RPMI8226 (cell line): ENCODE measurements at regions not wholly inside any gene's neighbourhood (a gene's known extent, or its start where the extent isn't known, plus 50 kb on each side); places are given as distances from the start of the nearest gene placed in this dataset.

Experiments used
- DNase-seq: peaks from one replicate; pipeline ENCODE4 v3.0.0-alpha.2; 2015

GRCh38 chr5:15260356-15261268 lies 239.4 kb upstream of the FBXL7 start:
- DNase-seq: no peak

- DNase-seq: no peak
These were observed 243.5 kb upstream of the FBXL7 start for GRCh38 chr5:15256485-15256884.

DNA sequence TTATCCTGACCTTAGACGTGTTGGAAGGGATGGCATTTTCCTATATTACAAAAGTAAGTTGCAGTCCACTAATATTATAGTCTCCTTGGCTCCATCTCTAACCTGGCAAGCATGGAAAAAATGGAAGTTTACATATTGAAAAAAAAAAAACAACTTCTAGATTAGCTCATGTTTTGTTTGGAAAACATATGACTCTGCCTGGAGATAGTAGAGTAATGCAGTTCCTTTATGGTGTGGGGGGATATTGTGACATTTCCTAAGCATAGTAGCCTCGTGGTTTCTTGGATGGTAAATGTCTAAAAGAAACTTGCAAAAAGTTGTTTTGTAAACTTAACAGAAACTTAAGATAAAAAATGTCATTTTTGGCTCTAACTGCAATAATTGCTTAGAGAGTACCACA lies 244.4 kb upstream of the FBXL7 start:
- DNase-seq: no peak

DNA sequence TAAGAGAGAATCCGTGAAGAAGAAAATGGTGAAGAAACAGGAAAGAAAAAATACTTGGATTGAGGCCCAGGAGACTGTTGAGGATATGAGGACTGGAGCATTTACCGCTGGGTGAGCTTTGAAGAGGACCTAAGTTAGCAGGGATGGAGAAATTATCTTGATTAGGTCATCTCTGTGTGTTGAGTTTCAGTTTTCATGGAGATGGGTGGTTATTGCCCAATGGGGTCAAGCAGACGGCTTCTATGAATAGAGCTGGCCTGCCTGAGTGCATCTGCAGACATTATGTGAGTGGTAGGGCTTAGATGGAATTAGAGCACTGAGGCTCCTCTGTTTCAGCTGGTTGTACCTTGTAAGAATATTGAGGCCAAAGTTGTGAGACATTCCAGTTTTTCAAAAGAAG lies 245.4 kb upstream of the FBXL7 start:
- no peak for DNase-seq

DNA sequence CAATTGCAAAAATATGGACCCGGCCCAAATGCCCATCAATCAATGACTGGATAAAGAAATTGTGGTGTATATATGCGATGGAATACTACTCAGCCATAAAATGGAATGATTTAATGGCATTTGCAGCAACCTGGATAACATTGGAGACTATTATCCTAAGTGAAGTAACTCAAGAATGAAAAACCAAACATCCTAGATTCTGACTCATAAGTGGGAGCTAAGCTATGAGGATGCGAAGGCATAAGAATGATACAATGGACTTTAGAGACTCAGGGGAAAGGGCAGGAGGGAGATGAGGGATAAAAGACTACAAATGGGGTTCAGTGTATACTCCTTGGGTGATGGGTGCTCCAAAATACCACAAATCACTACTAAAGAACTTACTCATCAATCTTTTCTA lies 247.6 kb upstream of the FBXL7 start:
- DNase-seq: no peak

DNA sequence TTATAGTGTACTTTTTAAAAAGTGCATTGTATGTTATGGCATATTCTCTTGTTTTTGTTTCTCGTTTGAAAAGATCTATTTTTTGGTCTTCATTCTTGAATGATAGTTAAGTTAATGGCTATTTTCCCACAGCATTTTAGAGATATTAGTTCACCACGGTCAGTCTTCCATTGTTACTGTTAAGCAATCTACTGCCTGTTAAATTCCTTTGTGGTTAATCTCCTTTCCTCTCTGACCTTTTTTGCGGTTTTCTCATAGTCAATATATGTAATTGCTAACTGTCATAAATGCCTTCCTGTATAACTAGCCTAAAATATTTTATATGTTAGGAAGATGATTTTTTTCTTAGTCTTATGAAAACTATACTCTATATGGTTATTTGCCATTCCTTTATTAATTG lies 250.8 kb upstream of the FBXL7 start:
- DNase-seq: no peak

DNA sequence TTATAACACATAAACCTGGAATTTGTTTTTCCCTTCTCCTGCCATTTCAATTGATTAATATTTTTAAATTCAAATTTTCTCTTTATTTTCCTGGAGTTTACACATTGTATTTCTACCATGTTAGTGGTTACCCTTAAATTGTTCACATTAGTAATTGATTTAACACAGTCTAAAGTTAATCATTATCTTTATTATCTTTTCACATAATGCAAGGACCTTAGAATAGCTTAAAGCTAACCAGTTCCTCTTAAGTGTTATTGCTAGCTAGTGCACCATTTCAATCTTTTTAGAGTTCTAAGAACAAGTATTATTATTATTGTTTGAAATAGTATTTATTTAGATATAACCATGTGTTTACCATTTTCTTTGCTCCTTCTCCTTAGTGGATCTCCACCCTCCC lies 251.2 kb upstream of the FBXL7 start:
- DNase-seq: no peak

DNA sequence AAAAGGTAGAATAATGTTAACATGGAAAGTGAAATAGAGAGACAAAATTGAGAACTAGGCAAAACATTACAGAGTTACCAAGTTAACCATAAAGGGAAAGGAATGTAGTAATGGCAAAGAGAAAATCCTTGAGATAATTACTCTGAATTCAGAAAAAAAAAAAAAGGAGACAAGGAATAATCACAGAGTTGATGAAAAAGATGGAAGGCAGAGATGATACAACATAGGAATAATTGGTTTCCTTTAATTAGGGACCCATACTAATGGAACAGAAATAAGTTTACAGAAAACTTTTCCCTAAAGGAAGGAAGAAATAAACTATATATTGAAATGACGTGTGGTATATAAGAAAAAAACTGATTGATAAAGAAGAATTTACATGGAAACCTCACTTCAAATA lies 254.1 kb upstream of the FBXL7 start:
- DNase-seq: no peak

DNA sequence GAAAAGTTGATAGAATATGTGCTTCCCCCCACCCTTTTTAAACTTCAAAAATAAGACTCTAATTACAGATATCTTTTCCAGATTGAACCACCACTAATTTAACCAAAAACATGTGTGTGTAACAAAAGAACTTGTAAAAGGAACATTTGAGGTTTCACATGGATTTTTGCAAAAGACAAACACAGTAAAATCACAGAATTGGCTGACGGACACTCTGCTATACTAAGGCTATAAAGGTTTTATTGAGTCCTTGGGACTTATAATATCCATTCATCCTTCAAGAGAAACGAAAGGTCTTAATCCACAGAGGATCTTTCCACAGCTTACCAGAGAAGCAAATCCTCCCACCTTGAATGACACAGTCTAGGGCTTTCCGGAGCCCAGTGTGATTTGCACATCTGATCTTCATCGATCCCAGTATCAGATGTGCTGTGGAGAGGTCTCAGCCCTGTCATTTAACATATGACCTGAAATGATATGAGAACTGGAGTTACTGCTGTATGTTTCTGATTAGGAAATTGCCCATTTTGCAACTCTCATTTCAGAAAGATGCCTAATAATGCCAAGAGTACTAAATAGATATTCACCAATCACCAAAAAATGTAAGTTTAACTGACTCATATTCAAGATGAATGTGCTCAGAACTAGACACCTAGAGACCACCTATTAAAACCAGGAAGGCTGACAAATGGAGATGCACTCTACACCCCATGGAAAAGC lies 256.5 kb upstream of the FBXL7 start:
- no peak for DNase-seq

GRCh38 chr5:15241216-15241821 lies 258.7 kb upstream of the FBXL7 start:
- no peak for DNase-seq

DNA sequence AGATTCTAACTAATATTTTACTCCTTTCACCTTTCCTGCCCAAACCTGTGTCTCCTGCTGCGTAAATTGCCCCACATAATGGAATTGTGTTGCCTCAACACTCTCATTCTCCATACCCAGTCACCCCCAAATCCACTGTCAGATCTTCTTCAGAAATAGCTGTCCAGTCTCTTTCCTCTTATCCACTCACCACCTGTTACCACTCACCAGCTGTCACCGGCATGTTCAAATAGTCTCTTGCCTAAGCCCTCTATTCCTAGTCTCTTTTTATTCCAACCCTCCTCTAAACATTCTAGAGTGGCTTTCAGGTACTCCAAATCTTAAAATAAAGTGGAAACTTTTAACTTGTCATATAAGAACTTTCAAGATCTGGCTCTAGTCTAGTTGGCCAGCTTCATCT lies 262.0 kb upstream of the FBXL7 start:
- no peak for DNase-seq

GRCh38 chr5:15236911-15237508 lies 263.0 kb upstream of the FBXL7 start:
- no peak for DNase-seq

- DNase-seq: no peak
These were observed 265.1 kb upstream of the FBXL7 start for GRCh38 chr5:15234911-15235310.

GRCh38 chr5:15234366-15234765 lies 265.6 kb upstream of the FBXL7 start:
- DNase-seq: no peak

- DNase-seq: no peak
These were observed 266.4 kb upstream of the FBXL7 start for GRCh38 chr5:15233566-15233965.

GRCh38 chr5:15222156-15222555 lies 277.8 kb upstream of the FBXL7 start:
- no peak for DNase-seq

DNA sequence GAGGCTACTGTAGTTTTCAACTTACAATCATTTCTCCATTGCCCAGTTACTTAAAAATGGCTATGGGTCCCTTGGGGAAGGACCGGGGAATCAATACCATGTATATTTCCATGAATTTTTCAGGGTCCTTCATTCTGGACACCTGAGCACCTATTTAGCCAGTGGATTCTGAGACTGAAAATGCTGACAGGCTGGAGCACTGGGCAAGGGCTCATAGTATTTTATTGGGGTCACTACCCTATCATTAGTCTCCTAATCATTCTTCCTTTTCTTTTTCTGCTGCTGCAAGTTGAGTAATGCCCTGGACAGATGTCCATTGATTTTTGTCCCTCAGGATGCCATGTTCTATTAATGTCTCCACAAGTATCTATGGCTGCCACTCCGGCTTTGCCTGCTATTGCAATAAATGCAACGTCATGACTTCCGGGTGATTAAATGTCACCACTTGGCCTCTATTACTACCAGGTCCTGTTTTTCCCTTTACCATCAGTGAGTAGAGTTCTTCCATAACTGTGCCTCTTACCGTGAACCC lies 279.3 kb upstream of the FBXL7 start:
- DNase-seq: no peak

DNA sequence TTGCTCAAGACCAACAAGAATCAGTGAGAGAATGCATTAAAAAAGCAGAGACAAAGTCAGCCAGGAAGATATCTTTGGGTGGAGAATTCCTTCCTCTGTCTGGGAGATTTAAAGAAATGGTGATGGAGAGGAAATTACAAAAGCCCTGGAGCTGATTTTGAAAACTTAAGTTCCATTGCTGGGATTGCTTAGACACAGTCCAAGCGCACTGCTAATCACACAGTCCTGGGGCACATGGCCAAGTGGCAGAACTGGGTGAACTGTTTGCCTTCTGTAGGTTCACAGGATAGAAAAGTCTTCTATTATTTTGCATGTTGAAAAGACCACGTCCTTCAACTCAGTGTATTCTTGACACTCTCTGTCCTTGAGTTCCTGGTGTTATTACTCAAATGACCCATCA lies 284.9 kb upstream of the FBXL7 start:
- DNase-seq: no peak

DNA sequence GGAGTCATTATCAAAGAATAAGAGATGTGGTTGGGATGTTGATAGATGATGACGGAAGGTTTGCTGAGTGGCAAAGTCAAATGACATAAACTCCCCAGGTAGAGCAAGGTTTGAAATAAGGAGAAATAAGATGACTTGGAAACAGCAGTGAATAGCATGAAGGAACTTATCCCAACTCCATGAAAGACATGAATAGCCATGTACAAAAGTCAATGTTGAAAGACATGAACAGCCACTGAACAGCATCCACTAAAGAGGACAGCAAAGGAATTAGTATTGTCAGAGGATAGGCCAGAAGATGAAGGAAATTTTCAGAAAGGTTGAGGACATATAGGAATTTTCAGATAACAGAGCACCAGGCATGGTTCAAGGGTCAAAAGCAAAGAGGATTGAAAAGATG lies 286.0 kb upstream of the FBXL7 start:
- no peak for DNase-seq

DNA sequence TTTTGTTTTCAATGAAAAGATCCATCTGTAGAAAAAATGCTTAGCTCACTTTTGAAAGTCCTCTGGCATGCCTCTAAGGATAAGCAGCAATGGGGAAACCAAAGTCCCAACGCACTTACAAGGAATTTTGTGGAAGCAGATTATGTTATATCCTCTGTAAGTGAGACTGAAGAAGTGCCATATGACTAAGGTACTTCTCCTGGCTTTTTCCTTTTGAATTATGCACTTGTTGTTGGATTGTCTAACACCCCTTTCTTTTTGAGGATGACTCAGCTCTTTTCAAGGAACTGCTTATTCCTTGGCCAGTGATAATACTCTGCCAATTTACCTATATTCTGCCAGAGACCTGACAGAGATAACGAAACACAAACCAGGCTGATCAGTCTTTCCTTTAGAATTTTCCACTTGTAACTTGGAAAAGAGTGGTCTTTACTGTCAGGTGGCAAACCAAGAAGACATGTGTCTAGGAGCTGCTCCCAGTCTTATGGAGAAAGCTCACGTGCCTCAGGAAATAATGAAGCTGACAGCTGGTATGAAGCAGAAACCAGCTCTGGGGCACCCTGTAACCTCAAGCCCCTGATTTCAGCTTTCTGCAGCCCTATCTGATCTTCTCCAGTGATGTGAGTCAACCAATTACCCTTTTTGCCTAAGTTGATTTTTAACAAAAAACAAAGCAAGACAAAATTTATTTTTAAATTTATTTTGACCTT lies 290.8 kb upstream of the FBXL7 start:
- DNase-seq: no peak

DNA sequence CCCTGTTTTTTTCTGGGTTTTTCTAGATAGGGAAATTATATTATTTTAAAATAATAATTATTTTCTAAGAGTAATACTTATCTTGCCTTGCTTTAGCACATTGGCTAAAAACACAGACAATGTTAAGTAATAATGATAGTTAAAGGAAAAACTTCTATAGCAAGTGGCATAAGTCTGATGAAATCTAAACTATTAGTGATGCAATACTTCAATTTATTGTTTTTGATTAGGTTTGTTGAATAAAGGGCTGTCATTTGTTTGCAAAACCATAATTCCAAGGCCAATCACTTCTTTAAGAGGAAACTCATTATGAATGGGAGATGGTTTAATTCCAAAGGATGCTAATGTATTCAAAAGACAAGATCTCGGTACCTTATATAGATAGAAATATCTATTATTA lies 293.8 kb upstream of the FBXL7 start:
- DNase-seq: no peak

DNA sequence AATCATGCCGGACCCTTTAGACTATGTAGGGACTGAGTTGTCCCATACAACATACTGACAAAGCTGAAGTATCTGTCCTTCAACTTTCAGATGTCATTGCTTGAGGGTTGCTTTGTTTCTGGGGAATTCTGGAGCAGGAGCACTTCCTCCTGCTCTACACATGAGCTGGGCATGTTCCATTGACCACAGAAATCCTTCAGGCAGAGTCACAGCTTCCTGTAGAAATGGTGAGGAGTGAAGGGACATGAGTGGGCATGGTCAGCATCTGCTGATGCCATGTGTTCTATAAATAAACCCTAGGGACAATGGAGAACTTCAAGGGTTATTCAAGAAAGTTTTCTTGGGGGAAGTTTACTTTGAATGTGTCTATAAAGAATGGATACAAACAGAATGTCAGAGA lies 296.6 kb upstream of the FBXL7 start:
- DNase-seq: no peak

- DNase-seq: no peak
These were observed 309.0 kb upstream of the FBXL7 start for GRCh38 chr5:15191012-15191411.
